Stimulated activated CD8-positive, alpha-beta memory T cell treated with anti-CD3 and anti-CD28 coated beads, Interleukin-4, amount 100 ng/mL, for 4 hours (primary cell): ENCODE measurements at regions not wholly inside any gene's neighbourhood (a gene's known extent, or its start where the extent isn't known, plus 50 kb on each side); places are given as distances from the start of the nearest gene placed in this dataset.
"Not testable (repeated sequence)": the region's sequence is repeated elsewhere in the genome, so short reads cannot be mapped to it uniquely, and the experiment has no call there.

Experiments used
- DNase-seq, 2 donors: peaks; one replicate each; pipeline ENCODE4 v3.0.0-alpha.2; 2020; ENCODE audit warnings: low read depth in 2 of 2, low spot score in 1 of 2

GRCh38 chr14:106808907-106809306 lies 1282.5 kb downstream of the TMEM121 start:
- DNase-seq: no peak

DNA sequence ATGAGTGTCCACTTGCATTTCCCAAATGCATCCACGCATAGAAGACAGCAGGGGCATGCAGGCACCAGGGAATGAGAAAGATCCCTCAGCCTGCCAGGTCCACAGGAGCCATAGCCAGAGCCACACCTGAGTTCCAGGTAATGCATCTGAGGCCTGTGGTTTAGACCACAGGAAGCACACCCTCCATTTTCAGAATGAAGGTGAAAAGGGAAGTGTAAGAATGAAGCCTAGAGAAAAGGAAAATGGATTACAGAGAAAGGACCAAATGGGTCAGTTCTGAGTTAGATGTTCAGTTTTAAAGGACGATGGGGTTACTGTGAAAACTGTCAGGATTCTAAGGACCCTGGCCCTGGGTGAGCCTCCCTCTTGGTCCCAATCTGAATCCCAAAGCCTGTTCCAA lies 1283.2 kb downstream of the TMEM121 start:
- no peak for DNase-seq

GRCh38 chr14:106810168-106810567 lies 1283.8 kb downstream of the TMEM121 start:
- not testable (repeated sequence) for DNase-seq

GRCh38 chr14:106811162-106811561 lies 1284.8 kb downstream of the TMEM121 start:
- no peak for DNase-seq

- no peak for DNase-seq
Observed at GRCh38 chr14:106812788-106813476, 1286.5 kb downstream of the TMEM121 start.

DNA sequence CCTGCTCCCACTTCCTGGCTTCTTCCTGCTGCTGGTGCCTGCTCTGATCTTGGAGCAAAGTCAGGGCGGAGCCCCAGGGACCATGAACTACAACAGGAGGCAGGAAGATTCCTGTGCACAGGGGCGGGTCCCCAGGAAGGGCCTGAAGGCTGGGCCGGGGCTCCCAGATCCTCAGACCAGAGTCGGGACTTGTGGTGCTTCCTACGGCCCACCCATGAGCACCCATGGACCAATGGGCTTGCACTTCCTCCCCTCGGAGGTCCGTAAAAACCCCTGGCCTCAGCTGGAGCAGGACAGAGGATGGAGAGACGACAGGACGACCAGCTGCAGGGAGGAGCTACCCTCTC lies 1287.1 kb downstream of the TMEM121 start:
- no peak for DNase-seq

DNA sequence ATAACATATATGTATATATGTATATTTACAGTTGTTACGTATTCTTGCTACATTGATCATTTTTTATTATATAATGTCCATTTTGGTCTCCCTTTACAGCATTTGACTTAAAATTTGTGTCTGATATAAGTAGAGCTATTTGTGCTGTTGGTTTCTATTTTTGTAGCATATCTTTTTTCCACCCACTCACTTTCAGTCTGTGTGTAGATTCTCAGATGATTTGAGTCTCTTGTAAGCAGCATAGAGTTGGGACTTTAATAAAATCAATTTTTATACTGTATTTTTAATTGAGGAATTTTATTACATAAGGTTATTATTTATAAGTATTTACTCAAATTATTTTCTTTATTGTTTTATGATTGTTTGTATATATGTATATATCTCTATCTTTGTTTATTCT lies 1293.7 kb downstream of the TMEM121 start:
- no peak for DNase-seq

DNA sequence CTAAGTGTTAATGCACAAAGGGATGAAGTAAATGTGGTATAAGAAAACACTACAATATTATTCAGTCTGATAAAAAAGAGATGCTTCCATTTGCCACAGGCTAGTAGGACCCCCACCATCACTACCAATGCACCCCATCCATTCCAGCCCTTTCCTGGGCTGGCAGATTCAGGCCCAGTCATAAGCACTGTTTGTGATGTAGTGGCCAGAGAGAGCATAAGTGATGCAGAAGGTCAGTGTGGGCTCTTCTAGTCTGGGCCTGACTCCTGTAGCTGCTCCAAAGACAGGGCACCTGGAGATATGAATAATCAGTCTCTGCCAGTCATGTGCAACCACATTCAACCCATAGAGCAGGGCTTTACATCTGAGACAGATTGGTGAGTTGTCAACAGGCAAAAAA lies 1294.7 kb downstream of the TMEM121 start:
- no peak for DNase-seq

GRCh38 chr14:106822905-106823304 lies 1296.5 kb downstream of the TMEM121 start:
- no peak for DNase-seq

- DNase-seq: no peak
Observed at GRCh38 chr14:106823552-106823951, 1297.2 kb downstream of the TMEM121 start.

DNA sequence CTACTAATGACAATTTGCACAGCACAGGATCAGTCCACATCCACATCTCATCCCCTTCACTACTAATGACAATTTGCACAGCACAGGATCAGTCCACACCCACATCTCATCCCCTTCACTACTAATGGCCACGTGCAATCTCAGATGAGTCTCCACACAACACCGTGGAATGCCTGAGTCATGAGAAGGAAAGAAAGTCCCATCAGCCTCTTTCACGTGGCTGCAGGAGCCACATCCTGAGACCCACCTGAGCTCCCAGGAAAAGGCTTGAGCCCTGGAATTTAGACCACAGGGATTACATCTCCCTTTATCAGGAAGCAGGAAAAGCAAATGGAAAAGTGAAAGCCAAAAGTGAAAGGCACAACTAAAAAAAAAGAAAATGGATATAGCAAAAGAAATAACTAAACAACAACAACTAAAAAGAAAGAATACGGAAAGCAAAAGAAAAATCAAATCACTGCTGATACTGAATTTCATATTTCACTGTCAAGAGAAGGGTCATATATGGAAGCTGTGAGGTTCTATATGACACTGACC lies 1300.5 kb downstream of the TMEM121 start:
- no peak for DNase-seq

- DNase-seq: no peak
Observed at GRCh38 chr14:106831322-106831720, 1304.9 kb downstream of the TMEM121 start.

DNA sequence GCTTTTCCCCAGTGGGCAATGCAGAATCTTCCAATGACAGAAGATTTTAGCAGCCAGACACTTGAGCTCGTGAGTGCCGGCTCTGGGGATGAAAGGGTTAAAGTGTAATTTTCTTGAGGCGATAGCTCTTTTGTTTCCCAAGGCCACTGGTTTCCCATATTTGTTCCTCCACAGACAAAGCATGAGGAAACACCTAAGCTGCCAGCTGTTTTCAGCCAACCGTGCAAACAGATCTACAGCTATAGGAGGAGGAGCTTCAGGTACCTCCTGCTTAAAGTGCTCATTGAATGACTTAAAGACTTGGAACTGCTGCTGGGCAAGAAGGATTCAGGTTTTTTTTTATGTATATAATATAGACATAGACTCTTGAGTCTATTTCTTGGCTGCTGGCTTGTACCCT lies 1311.5 kb downstream of the TMEM121 start:
- DNase-seq: no peak

GRCh38 chr14:106838991-106839769 lies 1312.8 kb downstream of the TMEM121 start:
- DNase-seq: no peak

GRCh38 chr14:106840258-106840657 lies 1313.9 kb downstream of the TMEM121 start:
- no peak for DNase-seq

GRCh38 chr14:106840991-106841390 lies 1314.6 kb downstream of the TMEM121 start:
- DNase-seq: no peak

DNA sequence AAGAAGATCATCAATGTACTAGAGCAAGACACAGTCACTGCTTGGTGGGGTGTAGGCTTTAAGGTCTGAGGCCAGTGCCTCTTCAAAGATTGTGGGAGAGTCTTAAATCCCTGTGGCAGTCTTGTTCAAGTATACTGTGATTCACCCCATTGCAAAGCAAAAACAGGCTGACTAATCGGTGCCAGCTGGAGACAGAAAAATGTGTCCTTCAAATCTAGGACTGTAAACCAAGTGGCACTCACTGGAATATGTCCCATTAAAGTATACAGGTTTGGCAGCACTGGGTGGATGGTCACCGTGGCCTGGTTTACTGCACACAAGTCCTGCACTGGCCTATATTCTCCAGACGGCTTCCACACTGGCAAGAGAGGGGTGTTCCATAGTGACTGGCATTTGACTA lies 1315.3 kb downstream of the TMEM121 start:
- DNase-seq: no peak

DNA sequence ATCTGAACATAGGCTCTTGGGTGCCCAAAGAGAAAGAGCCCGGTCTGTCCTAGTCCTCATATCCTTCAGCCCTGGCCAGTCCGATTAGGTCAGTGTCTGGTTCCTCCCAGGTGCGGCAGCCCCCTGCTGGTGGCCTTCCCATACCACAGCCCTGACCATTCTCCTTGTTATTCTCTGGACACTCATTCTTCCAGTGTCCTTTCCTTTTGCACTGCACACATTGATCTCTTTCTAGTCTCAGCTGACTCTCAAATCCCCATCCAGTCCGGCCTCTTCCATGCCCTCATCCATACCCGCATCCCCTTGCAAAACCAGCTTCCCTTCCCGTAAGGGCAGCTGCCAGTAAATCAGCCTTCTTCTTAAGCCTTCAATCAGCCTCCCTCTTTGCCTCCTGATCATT lies 1316.3 kb downstream of the TMEM121 start:
- DNase-seq: no peak

GRCh38 chr14:106843386-106843785 lies 1317.0 kb downstream of the TMEM121 start:
- DNase-seq: no peak

- no peak for DNase-seq
Observed at GRCh38 chr14:106843951-106844483, 1317.6 kb downstream of the TMEM121 start.

DNA sequence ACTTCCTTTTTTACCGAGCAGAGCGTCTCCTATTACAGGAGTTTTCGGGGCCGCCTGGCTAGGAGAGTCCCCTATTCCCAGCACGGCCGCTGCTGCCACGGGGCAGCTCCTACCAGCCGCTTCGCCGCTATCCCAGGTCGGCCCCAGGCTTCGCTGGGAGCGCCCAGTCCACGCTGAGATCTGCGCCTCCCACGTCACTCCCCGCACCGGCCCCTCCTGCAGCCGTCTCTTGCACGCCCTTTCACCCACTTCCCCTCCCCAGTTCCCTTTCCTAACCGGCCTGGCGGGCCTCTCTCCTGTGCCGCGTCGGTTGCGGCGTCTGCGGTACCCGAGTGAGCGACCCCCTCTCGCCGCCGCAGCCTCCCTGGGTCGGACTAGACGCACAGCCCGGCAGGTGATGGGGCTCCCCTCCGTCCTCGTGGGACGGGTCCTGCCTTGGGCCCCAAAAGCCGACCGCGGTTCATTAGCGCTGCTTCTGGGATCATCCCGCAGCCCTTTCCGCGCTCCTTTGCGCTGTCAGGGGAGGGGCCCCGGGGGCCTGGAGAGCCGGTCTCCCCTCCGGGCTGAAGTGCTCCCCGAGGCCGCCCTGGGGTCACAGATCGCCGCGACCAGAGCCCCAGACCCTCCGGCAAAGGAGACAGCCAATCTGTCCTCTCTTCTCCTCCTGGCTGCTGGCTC lies 1318.4 kb downstream of the TMEM121 start:
- peak in 1 of 2 donors; percentile 43 for DNase-seq
